ENCODE measurements at regions not wholly inside any gene's neighbourhood (a gene's known extent, or its start where the extent isn't known, plus 50 kb on each side); places are given as distances from the start of the nearest gene placed in this dataset.

GRCh38 chr2:173572848-173573247 is 218.2 kb downstream of the CDCA7 start:
- TF ChIP-seq CTCF (IDR thresholded peaks at IDR 0.05; ENCODE audit: borderline replicate concordance, extremely low read depth, low read length, poor library complexity, severe bottlenecking) (no peak), EZH2 (IDR thresholded peaks at IDR 0.05; ENCODE audit: borderline replicate concordance, low read depth, low read length, severe bottlenecking) (no peak)

Measured in DND-41 (cell line).